T-helper 2 cell (primary cell): ENCODE measurements at regions not wholly inside any gene's neighbourhood (a gene's known extent, or its start where the extent isn't known, plus 50 kb on each side); places are given as distances from the start of the nearest gene placed in this dataset.

Experiments
- DNase-seq, 5 experiments: peaks; one replicate each; pipeline versions ENCODE4 v3.0.0 to v3.0.0-alpha.2; 2012 to 2022

- no peak for DNase-seq
These were observed 114.2 kb upstream of the EEA1 start for GRCh38 chr12:93043192-93043876.

DNA sequence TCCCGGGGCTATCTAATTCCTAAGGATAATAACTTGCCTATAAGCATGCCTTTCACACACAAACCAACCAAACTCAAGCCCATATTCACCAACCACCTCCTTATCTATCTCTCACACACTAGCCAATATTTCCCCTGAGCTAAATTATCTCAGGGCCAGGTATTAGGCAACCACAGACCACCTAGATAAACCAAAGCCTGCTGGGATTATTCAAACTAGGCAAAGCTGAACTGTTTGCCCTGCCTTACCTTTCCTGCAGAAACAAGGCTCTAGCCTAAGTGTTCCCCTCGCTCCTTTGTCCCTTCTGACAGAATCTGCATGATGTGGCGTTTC is 114.7 kb upstream of the EEA1 start:
- no peak for DNase-seq

DNA sequence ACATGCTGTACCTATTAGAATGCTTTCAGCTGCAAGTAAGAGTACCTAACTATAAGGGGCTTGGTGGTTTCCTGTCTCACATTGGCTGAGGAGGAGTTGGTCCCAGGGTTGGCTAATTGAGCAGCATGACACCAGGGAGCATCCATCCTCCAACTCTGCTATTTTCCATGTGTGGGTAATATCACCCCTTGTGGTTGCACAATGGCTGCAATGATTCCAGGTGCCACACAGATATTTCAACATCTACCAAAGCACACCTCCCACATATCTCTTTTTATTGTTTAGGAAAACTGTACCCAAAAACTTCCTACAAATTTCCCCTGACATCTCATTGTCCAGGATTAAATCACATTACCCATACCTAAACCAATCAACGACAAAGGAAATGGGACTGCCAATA is 118.0 kb upstream of the EEA1 start:
- DNase-seq = no peak

- DNase-seq = no peak
These were observed 119.6 kb upstream of the EEA1 start for GRCh38 chr12:93048656-93049055.

GRCh38 chr12:93050026-93050747 is 121.1 kb upstream of the EEA1 start:
- DNase-seq = no peak

- no peak for DNase-seq
These were observed 121.6 kb upstream of the EEA1 start for GRCh38 chr12:93050748-93051081.

DNA sequence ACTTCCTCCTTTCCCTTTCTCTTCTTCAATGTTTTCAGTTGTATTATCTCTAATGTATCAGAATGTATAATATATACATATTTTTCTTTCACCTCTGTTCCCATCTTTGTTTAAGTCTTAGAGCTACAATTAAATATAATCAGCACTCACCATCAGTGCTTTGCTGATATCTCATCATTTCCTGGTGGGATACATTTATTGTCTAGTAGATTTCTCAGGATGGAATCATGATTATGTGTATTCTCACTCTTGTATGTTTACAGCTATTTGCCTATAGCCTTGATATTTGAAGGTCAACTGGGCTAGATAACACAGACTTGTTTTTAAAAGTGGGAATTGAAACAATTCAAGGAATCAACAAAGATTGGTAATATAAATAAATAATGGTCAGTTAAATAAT is 124.9 kb upstream of the EEA1 start:
- DNase-seq = no peak

- no peak for DNase-seq
These were observed 126.1 kb upstream of the EEA1 start for GRCh38 chr12:93055221-93055620.

DNA sequence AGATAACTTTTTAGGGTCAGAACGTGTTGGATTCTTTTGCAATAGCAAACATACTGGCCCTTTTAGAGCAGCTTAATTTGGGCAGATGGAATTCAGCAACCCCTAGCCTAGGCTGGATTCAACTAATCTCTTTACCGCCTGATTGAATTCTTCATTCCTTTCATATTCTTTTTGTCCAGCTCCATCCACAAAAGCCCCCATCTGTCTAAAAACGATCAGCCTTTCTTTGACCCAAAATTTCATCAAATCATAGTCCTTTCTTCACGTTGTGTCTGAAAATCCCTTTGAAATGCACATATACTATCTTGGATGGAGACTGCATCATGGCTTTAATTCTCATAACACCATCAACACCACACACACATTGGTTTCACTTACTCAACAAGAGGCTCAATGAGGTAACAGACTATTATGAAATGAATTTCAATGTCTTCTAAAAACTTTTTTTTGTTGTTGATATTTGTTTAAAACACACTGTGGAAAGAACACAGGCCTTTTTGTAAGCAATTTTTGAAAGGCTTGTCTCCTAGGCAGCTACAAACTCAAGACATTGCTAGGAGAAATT is 128.0 kb upstream of the EEA1 start:
- DNase-seq = no peak

- DNase-seq = no peak
These were observed 129.2 kb upstream of the EEA1 start for GRCh38 chr12:93058280-93058679.

DNA sequence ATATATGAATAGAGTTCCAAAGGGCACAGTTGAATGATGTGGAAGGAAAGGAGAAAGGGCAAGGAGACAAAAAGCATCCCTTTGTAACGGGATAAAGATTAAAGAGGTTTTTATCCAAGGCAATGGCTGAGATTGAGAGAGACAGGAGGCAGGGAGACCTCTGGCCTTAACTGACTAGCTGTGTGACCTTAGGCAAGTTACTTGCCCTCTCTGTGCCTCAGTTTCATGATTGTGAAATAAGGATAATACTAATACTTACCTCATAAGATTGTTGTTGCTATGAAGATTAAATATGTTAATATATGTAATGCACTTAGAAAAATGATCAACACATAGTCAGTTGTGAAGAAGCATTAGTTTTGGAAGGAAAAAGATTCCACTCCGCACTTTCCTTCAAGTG is 130.2 kb upstream of the EEA1 start:
- DNase-seq = no peak

DNA sequence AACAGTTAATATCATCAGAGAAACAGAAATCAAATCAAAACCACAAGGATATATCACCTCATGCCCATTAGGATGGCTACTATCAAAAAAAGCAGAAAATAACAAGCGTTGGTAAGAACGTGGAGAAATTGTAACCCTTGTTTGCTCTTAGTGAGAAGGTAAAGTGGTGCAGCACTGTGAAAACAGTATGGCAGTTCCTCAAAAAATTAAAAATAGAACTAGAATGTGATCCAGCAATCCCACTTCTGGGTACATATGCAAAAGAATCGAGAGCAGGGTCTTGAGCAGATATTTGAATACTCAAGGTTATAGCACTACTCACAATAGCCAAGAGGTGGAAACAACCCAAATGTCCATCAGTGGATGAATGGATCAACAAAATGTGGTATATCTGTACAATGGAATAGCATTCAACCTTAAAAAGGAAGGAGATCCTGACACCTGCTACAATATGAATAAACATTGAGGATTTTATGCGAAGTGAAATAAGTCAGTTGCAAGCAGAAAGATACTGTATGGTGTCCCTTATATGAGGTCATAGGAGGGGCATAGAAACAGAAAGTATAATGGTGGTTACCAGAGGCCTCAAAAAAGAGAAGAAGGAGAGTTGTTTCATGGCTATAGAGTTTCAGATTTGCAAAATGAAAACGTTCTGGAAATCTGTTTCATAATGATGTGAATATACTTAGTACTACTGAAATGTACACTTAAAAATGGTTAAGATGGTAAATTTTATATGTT is 131.0 kb upstream of the EEA1 start:
- DNase-seq = no peak

GRCh38 chr12:93060666-93061472 is 131.8 kb upstream of the EEA1 start:
- no peak for DNase-seq

GRCh38 chr12:93061473-93062419 is 132.7 kb upstream of the EEA1 start:
- DNase-seq = no peak

DNA sequence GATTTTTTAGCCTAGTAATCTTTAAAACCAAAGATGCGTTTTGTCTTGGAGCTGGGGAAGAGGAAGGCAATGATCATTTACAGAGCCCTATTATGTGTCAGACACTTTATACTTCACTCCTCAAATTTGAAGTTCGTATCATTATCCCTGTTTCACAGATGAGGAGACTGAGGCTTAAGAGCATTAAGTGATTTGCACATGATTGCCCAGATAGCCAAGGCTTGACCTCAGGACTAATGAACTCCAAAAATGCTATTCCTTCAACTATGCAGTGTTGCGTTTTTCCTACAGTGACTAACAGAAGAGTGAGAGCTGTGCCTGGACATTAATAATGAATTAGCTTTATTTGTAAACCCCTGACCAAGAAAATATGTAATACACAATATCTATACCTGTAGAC is 136.8 kb upstream of the EEA1 start:
- DNase-seq = no peak

- no peak for DNase-seq
These were observed 143.2 kb upstream of the EEA1 start for GRCh38 chr12:93072340-93072739.

GRCh38 chr12:93073324-93073723 is 144.2 kb upstream of the EEA1 start:
- no peak for DNase-seq

DNA sequence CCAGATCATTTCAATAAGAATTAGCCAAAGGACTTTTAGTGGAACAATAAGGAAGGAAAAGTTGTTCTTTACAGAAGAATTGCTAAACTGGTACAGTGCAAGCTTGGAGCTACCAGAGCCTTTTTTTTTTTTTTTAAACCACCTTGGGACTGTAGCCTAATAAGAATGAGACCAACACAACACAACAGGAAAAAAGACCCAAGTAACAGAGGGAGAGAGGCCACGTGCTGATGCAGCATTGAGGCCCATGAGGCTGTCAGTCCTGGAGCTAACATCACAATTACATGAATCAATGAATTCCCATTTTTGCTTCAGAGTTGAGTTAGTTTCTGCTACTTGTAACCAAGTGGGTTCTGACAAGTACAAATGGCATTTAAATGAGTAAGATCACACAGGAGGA is 149.0 kb upstream of the EEA1 start:
- DNase-seq = no peak

GRCh38 chr12:93078577-93078976 is 149.5 kb upstream of the EEA1 start:
- DNase-seq = no peak

DNA sequence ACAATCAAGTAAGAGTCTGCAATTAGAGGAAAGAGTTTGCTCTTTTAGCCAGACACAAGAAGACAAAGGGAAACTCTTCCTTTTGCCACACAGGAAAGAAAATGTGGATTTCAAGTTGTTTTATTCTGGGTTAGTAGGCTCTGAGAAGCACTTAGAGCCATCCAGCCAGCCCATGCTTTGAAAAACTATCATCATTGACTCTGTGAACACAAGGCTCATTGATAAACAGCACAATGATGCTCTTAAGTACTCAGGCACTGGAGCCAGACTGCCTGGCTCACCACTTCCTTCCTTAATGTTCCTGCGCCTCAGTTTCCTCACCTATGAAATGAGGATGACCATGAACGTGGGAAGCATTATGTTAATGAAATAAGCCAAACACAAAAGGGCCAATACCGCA is 150.2 kb upstream of the EEA1 start:
- DNase-seq = no peak

DNA sequence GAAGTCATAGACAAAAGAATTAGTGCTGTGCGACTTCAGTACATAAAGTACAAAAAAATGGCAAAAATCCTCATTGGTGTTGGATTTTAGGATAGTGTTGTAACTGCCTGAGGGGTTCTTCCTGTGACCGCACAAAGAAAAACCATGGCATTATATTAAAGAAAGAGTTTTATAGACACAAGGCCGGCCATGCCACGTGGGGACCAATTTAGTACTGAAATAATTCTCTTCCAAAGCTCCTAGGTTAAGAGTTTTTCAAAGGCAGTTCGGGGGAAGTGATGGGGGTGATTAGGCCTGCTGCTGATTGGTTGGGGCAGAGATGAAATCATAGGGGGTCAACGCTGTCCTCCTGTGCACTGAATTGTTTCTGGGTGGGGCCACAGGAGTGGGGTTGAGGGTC is 150.9 kb upstream of the EEA1 start:
- no peak for DNase-seq

DNA sequence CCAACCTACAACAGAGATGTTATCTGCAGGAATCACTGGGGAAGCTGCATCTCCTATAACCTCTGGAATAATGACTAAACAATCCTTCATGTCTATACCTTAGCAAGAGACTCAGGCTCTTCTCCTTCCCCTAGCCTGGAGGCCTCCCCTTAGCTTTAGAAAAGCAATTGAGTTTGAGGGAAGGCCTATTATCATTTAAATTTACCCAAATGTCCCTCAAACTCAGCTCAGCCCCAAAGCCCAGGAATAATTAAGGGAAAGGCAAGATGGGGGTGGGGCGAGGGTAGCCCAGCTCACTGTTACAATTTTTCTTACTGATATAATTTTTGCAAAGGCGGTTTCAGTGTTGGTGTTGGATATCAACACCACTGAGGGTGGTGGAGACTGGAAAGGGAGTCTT is 151.4 kb upstream of the EEA1 start:
- DNase-seq = no peak
